ENCODE measurements at regions not wholly inside any gene's neighbourhood (a gene's known extent, or its start where the extent isn't known, plus 50 kb on each side); places are given as distances from the start of the nearest gene placed in this dataset.

DNA sequence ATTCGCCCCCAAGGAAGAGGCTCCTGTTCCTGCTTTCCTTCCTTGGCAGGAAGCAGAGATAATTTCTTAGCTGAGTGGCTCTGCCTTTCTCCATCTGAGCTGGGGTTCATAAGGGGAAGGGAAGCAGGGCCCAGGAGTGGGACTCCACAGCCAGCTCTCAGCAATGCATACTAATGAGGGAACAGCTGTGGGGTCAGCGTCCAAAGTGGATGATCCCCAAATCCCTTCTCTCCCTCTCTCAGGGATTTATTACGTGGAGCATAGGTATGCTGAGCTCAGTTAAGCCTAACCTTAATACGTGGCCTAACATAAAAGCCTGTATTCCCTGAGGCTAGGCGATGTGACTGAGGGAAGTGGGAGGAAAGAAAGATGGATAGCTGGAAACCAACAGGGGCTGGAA, 87.3 kb upstream of the CTTNBP2NL start:
- in situ Hi-C loops (cut with HindIII; ENCODE audit: low sequenced_read_pairs), result no loop called here

DNA sequence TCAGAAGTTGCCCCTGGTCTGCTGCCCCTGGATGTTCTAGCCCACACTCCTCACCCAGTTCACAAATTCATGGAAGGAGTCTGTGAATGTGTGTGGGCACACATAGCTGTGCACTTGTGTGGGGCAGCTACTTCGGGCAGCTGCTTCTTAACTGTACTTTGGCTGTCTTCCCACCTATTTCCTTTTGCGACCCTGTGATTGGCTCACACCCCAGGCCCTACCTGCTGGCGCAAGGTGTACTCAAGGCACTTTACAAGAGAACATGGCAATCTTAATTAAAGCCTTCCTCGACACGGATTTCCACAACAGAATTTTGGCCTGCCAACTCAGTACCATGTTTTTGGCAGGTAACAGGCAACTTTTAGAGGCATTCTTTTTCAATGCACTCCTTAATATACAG, 86.5 kb upstream of the CTTNBP2NL start:
- in situ Hi-C loops (cut with HindIII; ENCODE audit: low sequenced_read_pairs), result no loop called here

DNA sequence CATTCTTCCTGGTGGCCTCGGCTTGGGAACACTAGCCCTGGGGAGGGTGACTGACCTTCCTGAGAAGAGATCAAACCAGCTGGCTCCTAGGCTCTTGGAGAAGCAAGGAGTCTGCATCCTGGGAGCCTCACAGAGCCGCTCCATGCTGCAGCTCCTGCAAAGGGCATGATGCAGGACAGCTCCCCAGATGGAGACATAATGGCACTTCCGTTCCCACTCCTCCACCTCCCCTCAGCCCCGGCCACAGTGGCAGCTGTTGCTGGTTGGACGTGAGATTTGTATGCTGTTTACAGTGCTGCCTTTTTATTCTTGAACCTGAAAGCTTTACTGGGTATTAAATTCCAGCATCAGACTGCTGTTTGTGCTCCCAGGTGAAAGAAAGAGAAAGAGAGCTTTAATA, 83.7 kb upstream of the CTTNBP2NL start:
- in situ Hi-C loops (cut with HindIII; ENCODE audit: low sequenced_read_pairs), result no loop called here

DNA sequence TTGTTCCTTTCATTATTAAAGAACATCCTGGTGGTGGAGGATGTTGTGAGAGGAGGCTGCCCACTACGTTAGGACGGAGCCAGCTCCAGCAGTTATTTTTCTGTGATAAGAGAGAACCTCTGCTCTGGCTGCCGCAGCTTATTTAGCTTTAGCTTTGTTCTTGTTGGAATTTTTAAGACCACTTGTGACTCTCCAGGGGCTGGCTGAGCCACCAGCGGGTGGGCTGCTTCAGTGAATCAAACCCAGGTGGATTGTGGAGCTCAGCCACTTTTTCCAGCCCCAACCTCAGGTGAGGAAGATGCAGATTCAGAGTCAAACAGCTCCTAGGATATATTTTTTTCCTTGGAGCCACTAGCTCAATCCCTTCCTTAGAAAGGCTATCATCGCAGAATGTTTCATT, 83.1 kb upstream of the CTTNBP2NL start:
- in situ Hi-C loops (cut with HindIII; ENCODE audit: low sequenced_read_pairs), result no loop called here

DNA sequence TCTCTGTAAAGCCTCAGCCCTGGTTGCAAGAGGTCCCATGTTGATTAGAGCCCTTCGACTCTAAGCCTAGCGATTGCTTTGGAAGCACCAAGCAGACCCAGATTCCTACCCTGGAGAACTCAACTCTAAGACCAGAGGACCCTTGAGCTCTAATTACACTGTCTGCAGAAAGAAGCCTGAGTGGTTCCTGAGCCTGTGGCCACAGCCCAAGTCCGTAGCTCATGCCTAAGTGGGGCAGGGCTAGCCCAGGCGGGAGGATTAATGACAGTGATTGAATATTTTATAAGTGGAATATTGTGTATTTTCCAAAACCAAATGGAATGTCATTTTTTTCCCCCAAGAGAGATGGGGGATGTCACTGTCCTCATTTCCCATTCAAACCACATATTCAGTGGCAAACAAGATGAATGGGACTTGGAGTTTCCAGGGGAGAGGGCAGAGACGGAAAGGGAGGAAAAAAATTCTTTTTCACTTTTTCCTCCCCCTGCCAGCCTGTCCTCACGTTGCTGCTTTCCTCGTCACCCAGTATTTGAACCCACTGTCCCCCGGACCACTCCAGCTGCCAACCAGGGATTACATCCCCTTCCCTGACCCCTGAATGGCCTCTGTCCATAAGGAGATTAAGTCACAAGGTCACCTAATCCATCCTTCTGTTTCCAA, 79.6 kb upstream of the CTTNBP2NL start:
- in situ Hi-C loops (cut with HindIII; ENCODE audit: low sequenced_read_pairs), result no loop called here

DNA sequence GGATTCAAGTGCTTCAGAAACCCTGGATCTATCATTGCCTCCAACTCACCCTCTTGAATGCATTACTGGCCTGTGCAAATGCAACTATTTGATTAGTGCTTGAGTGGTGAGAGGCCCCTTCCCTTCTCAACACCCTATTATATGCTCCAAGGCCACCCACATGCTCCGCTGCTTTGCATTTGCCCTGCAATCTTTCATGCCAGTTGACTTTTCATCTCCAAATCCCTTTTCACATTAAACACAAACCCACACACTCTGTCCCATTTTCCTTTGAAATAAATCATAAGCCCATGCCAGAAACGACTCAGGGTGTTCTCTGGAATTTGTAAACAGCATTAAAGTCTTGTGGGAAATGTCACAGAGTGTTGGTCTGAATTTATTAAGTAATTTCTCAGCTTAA, 78.9 kb upstream of the CTTNBP2NL start:
- in situ Hi-C loops (cut with HindIII; ENCODE audit: low sequenced_read_pairs), result no loop called here

DNA sequence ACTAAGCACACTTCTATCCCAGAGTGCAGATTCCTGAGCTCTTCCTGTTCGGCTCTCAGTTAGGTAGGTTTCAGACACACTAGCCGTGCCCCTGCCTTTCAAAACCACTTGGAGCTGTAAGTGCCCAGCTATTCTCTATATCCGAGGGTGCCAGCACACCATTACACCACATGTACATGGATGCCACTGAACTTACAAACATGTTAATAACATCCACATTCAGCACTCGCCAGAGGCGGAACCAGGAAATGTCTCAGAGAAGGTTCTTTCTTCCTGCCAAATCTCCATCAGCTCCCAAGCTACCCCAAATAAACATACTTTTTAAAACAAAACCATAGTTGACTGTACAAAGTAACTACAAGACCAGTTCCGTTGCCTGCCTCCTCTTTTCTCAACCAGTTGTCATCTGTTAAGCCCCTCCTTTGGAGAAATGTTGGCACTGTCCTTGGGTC, 78.4 kb upstream of the CTTNBP2NL start:
- in situ Hi-C loops (cut with HindIII; ENCODE audit: low sequenced_read_pairs), result no loop called here

DNA sequence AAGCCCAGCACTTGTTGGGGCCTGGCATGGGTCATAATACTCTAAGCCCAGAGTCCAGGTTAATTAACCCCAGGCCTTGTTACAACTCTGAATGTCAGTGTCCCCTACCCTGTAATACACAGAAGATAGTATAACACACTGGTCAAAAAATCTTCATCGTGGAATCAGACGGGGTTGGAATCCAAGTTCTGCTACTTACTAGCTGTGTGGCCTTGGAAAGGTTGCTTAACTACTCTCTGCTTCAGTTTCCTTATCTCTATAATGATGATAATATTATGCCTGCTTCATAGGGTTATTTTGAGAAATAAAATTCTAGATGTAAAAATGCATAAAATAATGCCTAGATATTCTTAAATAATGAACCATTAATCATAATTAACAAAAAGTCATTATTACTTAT, 77.8 kb upstream of the CTTNBP2NL start:
- in situ Hi-C loops (cut with HindIII; ENCODE audit: low sequenced_read_pairs), result no loop called here

DNA sequence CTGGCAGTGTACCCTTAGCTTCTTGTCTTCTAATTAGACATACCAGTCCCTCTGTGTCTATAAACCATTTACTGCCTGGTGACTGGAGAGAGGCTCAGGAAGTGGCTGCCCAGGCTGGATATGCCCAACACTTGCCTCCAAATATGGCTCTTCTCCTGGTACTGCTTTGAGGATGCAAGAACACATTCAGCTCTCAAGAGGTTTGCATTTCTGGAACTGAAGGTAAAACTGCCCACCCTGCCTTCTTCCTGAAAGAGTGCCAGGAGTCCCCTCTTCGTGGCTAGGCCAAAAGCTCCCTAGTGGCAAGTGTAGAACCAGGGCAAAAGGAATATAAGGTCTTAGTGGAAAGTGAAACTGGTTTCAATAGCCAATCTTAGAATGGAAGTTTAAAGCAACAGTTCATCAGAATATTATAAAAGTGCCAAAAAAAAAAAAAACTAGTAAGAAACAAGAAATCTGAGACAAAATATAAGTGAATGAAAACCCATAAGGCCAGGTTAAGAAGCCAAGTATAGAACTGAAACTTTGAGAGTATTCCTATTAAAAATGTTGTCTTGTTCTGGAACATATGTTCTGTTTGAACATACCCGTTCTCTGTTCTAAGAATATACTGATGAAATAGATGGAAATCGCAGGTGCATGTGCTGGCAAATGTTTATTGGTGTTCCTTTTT, 77.2 kb upstream of the CTTNBP2NL start:
- in situ Hi-C loops (cut with HindIII; ENCODE audit: low sequenced_read_pairs), result no loop called here

DNA sequence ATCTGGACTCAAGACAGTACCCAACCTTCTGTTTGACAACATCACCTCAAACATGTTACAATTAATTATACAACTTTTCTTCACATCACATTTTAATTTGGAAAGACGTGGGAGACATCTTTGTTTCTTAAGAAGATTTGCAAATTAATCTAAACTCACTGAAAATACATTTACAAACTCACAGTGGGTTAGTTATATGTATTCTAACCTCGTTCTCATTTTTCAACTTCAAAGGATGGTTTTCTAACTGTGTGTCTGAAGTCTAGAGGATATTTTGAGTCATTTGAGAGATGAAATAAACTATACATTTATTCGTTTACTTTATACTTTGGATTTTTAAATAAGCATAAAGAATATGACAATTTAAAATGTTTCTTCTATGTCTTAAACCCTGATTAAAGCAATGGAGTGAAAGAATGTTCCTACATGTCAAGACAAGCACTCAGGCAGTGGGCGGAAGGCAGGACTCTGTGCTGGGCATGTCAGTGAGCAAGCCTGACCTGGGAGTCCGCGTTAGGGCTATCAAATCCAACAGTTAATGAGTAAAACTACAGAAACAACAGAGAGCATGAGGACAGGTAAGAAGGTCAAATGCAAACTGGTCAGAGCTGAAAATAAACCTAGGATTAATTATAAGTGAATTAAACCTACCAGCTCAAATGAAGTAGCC, 76.5 kb upstream of the CTTNBP2NL start:
- in situ Hi-C loops (cut with HindIII; ENCODE audit: low sequenced_read_pairs), result no loop called here

DNA sequence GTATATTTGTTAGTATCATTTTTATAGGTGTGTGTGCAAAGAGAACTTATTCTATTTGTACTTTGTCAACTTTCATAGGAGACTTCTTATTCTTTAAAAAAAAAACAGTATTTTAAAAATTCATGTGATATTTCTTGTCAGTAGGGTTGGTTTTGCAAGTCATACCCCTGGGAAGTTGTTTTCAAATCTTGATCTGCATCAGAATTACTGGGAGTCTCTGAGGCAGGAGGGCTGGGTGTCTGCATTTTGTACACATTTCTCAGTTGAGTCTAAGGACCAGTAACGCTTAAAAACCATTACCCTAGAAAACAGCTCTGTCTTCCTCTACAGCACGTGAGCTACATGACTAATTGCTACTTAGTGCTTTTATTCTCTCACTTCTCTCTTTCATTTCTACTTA, 76.0 kb upstream of the CTTNBP2NL start:
- in situ Hi-C loops (cut with HindIII; ENCODE audit: low sequenced_read_pairs), result no loop called here

DNA sequence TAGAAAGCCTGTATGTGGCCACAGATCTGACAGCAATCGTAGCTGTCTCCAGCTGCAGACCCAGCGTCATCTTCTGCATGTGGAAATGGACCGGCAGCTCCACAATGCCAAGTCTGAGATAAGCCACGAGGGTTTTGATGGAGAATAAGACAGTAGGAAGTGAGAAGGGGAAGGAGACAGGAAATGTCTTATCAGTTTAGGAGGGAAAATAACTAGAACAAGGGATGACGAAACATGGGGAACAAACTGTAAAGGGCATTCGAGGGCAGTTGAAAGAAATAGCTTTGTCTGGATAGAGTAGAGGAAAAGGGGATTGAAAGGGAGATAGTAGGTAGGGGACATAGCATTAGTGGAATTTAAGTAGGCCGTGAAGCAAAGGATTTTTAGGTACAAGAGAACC, 74.0 kb upstream of the CTTNBP2NL start:
- in situ Hi-C loops (cut with HindIII; ENCODE audit: low sequenced_read_pairs), result no loop called here

DNA sequence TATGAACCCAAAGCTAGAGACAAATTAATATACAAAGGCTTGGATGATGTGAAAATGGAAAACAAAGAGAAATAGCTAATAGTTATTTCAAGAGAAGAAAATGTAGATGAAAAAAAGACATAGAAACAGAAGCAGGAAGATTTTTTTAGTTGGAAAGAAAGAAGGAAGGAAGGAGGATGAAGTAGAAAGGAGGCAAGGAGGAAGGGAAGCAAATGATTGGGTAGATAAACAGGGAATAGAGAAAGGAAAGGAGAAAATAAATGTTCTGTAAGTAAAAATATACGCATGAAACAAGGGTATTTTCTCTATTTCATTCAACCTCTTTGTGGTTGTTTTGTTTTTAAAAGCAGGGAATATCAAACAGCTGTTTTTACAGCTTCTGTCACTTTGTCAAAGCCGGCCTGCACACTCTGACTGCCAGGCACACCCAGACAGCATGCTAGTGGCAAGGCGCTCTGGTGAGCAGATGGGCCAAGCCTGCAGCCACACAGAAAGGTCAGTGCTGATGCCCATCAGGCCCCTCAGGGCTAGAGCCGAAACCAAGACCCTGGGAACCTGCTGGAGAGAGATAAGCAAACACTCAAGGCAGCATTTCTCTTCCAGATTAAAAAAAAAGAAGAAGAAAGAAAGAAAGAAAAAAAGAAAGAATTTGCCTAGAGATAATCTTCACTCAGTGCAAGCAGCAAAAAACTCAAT, 72.9 kb upstream of the CTTNBP2NL start:
- in situ Hi-C loops (cut with HindIII; ENCODE audit: low sequenced_read_pairs), result no loop called here

DNA sequence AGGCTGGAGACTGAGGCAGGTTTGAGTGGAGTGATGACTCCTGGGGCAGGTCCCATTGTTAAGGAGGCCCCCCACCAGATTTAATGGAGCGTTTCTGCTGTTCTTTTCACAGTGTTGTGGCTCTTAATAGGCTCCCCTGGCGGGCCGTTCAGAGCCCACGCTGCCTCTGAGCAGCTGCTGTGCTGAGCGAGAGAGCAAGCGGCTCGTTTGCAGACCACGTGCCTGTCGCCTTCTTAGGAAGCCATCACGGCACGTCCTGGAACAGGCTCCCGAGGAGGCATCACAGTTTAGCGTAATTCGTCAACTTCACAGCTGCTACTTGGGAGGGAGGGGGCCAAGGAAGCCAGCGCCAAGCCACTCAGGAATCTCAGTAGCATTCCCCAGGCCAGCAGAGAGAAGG, 70.5 kb upstream of the CTTNBP2NL start:
- in situ Hi-C loops (cut with HindIII; ENCODE audit: low sequenced_read_pairs), result loop anchor here (5.0 to 25.0 kb wide), 2 partner anchors 37 to 88 kb away; no protein-coding TSS in a partner anchor

DNA sequence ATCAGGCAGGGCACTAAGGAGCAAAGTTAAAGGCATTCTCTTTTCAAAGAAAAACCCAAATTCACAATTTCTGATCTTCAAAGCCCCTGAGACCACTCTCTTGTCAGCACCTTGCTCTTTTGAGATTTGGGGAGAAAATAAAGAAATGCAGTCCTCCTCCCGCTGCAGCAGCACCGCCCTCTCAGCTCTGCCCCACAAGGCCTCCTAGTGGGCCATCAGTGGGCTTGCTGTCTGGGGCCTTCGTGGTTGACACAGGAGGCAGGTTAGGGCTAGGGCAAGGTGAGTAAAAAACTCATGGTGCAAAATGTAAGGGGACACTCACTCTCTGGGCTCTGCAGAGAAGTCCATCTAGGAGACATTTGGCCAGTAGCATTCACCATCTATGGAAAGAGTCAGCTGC, 67.4 kb upstream of the CTTNBP2NL start:
- in situ Hi-C loops (cut with HindIII; ENCODE audit: low sequenced_read_pairs), result loop anchor here (5.0 to 25.0 kb wide), 2 partner anchors 34 to 91 kb away; no protein-coding TSS in a partner anchor

DNA sequence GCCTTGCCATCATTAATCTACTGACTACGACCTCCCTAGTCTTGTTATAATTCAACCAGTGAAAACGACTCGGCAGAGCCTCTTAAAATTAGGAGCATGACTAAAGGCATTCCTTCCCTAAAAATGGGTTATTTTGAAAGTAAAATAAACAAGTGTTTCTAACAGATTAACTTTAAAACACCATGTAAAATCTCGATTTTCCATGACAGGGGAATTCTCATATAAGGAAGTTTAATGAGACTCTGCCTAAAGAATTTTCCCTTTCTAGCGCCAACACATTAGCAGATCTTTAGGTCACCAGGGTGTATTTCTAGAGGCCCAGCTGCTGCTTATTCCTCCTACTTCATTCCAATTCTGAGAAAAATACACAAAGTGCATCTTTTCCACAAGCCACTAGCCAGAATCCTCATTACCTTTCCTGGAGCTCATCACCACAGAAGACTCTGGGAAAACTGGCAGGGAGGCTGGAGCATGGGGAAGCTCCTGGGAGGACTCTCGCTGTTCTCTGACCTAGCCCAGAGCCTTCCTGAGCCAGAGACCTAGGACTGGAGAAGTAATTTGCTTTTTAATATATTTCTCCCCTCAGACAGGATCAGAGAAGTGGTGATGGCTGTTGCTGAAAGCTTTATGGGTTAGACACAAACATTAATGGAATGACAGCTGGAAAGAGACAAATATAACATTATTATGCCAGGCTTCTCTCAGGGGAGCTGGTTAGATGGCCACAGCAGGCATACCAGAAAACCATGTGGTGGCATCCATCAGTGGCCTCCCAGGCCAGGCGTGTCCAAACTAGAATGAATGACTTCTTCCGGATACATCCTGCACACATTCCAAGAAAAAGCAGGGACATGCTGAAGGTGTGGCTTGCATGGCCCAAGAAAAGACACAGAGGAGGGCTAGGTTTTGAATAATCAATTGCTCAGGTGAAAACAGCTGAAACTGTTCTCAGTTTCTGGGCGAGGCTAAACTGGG, 63.6 kb upstream of the CTTNBP2NL start:
- in situ Hi-C loops (cut with HindIII; ENCODE audit: low sequenced_read_pairs), result loop anchor here (25.0 kb wide), 1 partner anchor 95 kb away; no protein-coding TSS in a partner anchor

DNA sequence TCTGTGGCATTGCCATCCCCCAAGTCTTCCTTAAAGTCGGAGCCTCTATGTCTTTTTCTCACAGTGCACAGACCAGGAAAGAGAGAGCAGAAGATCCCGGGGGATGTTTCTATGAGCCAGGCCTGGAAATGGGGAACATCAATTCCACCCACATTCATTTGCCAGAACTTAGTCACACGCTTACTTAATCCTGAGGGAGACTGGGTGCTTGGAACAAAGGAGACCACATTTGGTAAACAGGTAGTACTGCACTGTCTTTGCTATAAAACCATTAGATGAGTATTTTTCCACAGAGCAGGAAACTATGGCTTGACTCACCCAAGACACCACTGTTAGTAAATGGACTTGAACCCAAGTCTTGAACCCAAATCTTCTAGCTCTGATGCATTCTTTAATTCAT, 60.7 kb upstream of the CTTNBP2NL start:
- in situ Hi-C loops (cut with HindIII; ENCODE audit: low sequenced_read_pairs), result loop anchor here (25.0 kb wide), 1 partner anchor 98 kb away; no protein-coding TSS in a partner anchor

DNA sequence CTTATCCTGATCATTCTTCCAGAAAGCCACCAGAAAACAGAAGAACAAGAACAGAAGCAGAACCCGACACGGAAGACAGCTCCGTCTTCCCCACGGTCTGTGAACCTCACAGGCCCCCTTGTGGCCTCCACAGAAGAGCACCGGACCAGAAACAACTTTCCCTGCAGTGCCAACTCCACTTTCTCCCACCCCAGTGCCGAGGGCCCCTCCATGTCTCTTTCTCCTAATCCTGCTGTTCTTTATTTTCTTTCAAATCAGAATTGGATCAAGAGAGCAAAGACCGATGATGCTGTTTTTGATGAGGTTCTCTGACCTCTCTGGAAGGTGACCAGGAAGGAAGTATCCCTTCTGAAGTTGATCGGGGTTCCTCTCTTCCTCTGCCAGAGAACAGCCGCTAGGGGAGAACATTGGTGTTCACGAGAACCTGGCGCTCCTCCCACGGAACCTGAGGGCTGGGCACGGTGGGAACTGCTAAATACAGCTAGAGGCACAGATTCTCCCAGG, 58.9 kb upstream of the CTTNBP2NL start:
- in situ Hi-C loops (cut with HindIII; ENCODE audit: low sequenced_read_pairs), result loop anchor here (25.0 kb wide), 1 partner anchor 100 kb away; no protein-coding TSS in a partner anchor

DNA sequence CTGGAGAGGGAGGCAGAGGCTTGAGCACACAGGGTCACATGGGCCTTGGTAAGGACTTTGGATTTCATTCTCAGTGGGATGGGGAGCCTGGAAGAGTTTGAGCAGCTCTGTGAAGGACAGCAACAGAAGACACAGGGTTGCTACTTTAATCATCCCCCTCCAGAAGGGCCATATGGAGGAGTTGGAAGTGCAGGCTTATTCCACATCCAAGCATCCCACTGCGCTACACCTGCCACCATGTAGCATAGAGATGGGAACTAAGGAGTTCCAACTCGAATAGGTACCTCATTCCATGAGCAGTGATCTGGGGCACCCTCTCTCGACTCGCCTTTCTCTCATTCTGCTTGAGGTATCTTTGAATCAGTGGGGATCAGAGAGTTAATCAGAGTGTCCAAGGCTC, 54.0 kb upstream of the CTTNBP2NL start:
- in situ Hi-C loops (cut with HindIII; ENCODE audit: low sequenced_read_pairs), result loop anchor here (25.0 kb wide), 1 partner anchor 105 kb away; no protein-coding TSS in a partner anchor

DNA sequence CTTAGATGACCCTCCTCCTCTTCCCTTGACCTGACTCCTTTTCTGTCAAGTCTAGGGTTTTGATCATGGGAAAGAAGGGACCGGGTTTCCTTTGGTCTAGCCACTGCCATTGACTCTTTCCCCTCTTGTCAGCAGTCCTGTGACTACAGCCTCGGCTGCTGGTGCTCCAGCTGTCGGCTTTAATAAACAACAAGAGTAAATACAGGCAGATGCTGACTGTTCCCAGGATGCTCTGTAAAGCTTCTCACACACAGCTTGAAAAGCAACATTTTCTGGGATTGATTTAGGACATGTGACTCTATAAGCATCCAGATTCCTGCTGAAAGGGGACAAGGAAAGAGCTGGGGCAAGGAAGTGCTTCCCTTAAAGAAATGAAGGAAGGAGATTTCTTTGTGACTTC, 53.5 kb upstream of the CTTNBP2NL start:
- in situ Hi-C loops (cut with HindIII; ENCODE audit: low sequenced_read_pairs), result loop anchor here (25.0 kb wide), 1 partner anchor 105 kb away; no protein-coding TSS in a partner anchor

Measured in endothelial cell of hepatic sinusoid (primary cell).